WERI-Rb-1 (cell line): ENCODE measurements at regions not wholly inside any gene's neighbourhood (a gene's known extent, or its start where the extent isn't known, plus 50 kb on each side); places are given as distances from the start of the nearest gene placed in this dataset.

Experiments
- DNase-seq: peaks from one replicate; pipeline ENCODE4 v3.0.0-alpha.2; 2020
- H3K27ac ChIP-seq: fragments of 250-450 bp; sonication (Bioruptor Pico); 2 replicates; pipeline ENCODE4 v1.5.1; 2020; ENCODE audit warnings: mild to moderate bottlenecking, moderate library complexity
- H3K27me3 ChIP-seq: fragments of 250-450 bp; sonication (Bioruptor Pico); 2 replicates; pipeline ENCODE4 v1.5.1; 2021; ENCODE audit warnings: mild to moderate bottlenecking, low read depth, moderate library complexity; ENCODE audit not compliant: insufficient read depth, severe bottlenecking
- H3K36me3 ChIP-seq: fragments of 250-450 bp; sonication (Bioruptor Pico); 2 replicates; pipeline ENCODE4 v1.5.1; 2020; ENCODE audit warnings: mild to moderate bottlenecking, moderate library complexity
- H3K4me3 ChIP-seq: 2 replicates; pipeline ENCODE4 v1.5.1; 2011; ENCODE audit warnings: low read depth, mild to moderate bottlenecking, control low read depth, low read length
- H3K9me3 ChIP-seq: fragments of 250-450 bp; sonication (Bioruptor Pico); 2 replicates; pipeline ENCODE4 v1.5.1; 2021; ENCODE audit warnings: mild to moderate bottlenecking, moderate library complexity; ENCODE audit not compliant: severe bottlenecking
- CTCF ChIP-seq: IDR thresholded peaks from 2 replicates; pipeline ENCODE4 v1.5.1; 2011; ENCODE audit warnings: low read depth, mild to moderate bottlenecking, control low read depth, inconsistent platforms, low read length

- Histone ChIP-seq H3K27ac (no peak overlapping the region), H3K9me3 (no peaks in the 10 kb centered on the region), H3K36me3 (no peaks in the 10 kb centered on the region), H3K4me3 (no peak overlapping the region), H3K27me3 (peaks cover 4% of the 10 kb centered on the region)
- no peak for DNase-seq
- no peak for TF ChIP-seq CTCF
These were observed 147.1 kb upstream of the RPL34 start for GRCh38 chr4:108473163-108473720.

DNA sequence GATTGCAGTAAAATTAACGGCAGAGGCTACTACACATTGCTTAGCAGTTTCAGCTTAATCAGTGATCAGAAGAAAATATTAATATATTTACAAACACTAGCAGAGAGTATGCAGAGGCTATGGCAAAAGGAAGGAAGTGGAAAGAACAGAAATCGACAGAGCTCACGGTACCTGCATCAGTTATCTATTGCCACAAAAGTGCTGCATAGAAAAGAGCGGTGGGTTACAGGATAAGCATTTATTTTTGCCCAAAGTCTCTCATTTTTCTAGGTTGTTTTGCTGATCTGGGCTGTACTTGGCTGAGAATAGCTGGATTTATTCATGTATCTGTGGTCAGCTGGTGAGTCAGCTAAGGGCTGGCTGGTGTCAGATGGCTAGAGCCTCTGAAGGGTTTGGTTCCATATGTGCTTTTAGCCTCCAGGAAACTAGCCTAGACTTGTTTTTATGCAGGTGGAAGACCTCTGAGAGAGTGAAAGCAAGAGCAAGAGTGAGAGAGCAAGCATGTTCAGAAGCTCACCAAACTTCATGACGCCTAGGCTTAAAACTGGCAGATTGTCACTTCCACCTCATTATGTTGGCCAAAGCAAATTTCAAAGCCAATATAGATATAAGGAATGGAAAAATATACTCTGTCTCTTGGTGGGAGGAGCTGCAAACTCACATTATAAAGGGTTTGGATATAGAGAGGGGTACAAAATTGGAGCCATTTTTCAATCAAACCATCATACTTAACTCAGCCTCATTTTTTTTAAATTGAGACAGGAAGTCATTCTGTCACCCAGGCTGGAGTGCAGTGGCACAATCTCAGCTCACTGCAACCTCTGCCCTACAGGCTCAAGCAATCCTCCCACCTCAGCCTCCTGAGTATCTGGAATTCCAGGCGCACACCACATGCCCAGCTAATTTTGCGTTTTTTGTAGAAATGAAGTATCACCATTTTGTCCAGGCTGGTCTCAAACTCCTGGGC, 153.2 kb upstream of the RPL34 start:
- peak; percentile 35 for DNase-seq
- no peaks in the 10 kb centered on the region for H3K36me3 ChIP-seq
- H3K4me3 ChIP-seq = no peak overlapping the region
- peaks cover 4% of the 10 kb centered on the region for H3K9me3 ChIP-seq
- H3K27me3 ChIP-seq = peaks cover 9% of the 10 kb centered on the region
- TF ChIP-seq CTCF = no peak
- no peak overlapping the region for H3K27ac ChIP-seq

DNA sequence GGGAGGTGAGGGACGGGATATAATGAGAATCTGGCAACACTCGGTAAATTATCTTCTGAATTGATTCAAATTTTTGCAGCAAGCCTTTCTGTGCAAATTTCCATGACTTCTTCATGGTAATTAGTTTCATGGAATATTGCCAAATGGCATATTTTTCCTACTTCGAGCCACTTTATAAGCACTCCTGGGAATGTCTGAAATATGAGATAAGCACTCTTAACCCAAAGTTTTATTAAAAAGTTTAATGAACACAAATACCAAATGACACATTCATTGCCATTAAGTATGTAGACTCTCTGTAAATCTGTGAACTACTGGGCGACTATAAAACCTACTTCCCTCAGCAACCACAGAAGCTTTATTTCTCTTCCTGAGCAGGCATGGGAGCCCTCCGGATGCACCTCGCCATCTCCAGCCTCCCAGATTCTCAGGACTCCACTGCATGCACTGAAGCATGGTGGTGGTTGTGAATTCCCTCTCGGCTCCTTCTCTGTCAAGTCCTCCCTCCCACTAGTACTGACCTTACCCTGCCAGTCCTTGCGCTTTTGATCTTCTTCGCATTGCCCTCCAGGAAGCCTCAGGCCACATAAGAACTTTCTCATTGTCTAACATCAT, 154.4 kb upstream of the RPL34 start:
- Histone ChIP-seq H3K27me3 (peaks cover 9% of the 10 kb centered on the region), H3K27ac (no peak overlapping the region), H3K4me3 (no peak overlapping the region), H3K9me3 (peaks cover 4% of the 10 kb centered on the region), H3K36me3 (no peaks in the 10 kb centered on the region)
- DNase-seq = no peak
- TF ChIP-seq CTCF = no peak

- Histone ChIP-seq H3K36me3 (no peaks in the 10 kb centered on the region), H3K27me3 (peaks cover 8% of the 10 kb centered on the region), H3K9me3 (no peaks in the 10 kb centered on the region), H3K4me3 (no peak overlapping the region), H3K27ac (no peak overlapping the region)
- DNase-seq = no peak
- no peak for TF ChIP-seq CTCF
These were observed 161.7 kb upstream of the RPL34 start for GRCh38 chr4:108458681-108459080.

DNA sequence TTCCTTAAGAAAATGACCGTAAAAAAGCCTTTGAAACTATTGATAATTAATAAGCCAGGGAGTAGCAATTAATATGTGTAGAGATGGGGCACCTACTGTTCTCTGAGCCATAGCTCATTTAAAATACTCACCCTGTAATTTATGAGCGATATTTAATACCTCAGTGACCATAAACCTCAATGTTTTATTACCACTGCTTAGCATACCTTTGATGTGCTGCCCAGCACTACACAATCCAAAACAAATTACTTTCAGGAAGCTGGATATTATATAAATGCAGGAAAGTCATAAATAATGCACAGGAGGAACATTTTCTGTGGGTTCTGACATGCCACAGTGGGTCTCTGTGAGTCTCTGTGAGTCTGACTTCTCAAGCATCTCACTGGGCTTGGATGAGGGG, 166.1 kb upstream of the RPL34 start:
- DNase-seq = no peak
- H3K36me3 ChIP-seq = no peaks in the 10 kb centered on the region
- TF ChIP-seq CTCF = no peak
- no peak overlapping the region for H3K27ac ChIP-seq
- no peak overlapping the region for H3K4me3 ChIP-seq
- peaks cover 4% of the 10 kb centered on the region for H3K27me3 ChIP-seq
- no peaks in the 10 kb centered on the region for H3K9me3 ChIP-seq
